HG02885 (cell line): ENCODE measurements at regions not wholly inside any gene's neighbourhood (a gene's known extent, or its start where the extent isn't known, plus 50 kb on each side); places are given as distances from the start of the nearest gene placed in this dataset.

Experiments used
- ATAC-seq: cut with Tn5 transposase; IDR thresholded peaks from one replicate; pipeline ENCODE4 v1.9.1; 2021; ENCODE audit warnings: mild to moderate bottlenecking; ENCODE audit not compliant: unreplicated experiment, poor library complexity

- ATAC-seq: no peak
Measured at GRCh38 chr10:5303504-5303903, 61.3 kb upstream of the UCN3 start.

GRCh38 chr10:5305374-5305773, 59.4 kb upstream of the UCN3 start:
- no peak for ATAC-seq

- no peak for ATAC-seq
Measured at GRCh38 chr10:5310914-5311313, 53.9 kb upstream of the UCN3 start.

GRCh38 chr10:5311617-5312016, 53.1 kb upstream of the UCN3 start:
- ATAC-seq: no peak

GRCh38 chr10:5314840-5315239, 49.9 kb upstream of the UCN3 start:
- ATAC-seq: no peak
